Mammary epithelial cell (primary cell): ENCODE measurements at regions not wholly inside any gene's neighbourhood (a gene's known extent, or its start where the extent isn't known, plus 50 kb on each side); places are given as distances from the start of the nearest gene placed in this dataset.

Source experiments
- EZH2 ChIP-seq: IDR thresholded peaks from 2 replicates; pipeline ENCODE4 v1.6.1; 2012; ENCODE audit warnings: low read length, inconsistent platforms, borderline replicate concordance
- TF ChIP-seq, protein P1 (sequence below), 2 donors: IDR thresholded peaks in 1 of 2; conservative IDR thresholded peaks in 1 of 2; 2 replicates each; pipeline ENCODE4 v1.5.1; 2011 to 2012; ENCODE audit warnings: inconsistent platforms in 2 of 2, low read length in 2 of 2, mild to moderate bottlenecking in 2 of 2, control low read depth in 1 of 2, low read depth in 1 of 2; ENCODE audit not compliant: insufficient read depth in 1 of 2; ENCODE audit errors: extremely low read depth in 1 of 2

DNA sequence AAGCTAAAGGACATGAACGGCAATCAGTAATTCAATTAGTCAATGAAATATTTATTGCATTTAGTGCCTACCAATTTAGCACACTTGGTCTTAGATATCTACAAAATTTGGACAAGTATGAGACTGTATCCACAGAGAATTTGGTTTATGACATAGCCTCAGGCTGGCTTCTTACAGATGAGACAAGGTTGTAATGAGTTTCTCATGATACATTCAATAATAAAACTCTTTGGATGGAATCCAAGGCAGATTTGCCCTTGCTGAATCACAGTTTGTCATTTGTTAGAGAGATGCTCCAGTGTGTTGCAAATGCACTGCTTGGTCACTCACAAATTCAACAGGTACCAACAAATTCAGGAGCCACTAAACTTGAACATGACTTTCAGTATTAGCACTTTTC, 162.5 kb downstream of the GPR37 start:
- TF ChIP-seq, protein P1, sequence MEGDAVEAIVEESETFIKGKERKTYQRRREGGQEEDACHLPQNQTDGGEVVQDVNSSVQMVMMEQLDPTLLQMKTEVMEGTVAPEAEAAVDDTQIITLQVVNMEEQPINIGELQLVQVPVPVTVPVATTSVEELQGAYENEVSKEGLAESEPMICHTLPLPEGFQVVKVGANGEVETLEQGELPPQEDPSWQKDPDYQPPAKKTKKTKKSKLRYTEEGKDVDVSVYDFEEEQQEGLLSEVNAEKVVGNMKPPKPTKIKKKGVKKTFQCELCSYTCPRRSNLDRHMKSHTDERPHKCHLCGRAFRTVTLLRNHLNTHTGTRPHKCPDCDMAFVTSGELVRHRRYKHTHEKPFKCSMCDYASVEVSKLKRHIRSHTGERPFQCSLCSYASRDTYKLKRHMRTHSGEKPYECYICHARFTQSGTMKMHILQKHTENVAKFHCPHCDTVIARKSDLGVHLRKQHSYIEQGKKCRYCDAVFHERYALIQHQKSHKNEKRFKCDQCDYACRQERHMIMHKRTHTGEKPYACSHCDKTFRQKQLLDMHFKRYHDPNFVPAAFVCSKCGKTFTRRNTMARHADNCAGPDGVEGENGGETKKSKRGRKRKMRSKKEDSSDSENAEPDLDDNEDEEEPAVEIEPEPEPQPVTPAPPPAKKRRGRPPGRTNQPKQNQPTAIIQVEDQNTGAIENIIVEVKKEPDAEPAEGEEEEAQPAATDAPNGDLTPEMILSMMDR (conservative IDR thresholded peaks at IDR 0.05 in 1 of 2, IDR thresholded peaks at IDR 0.05 in 1 of 2; ENCODE audit: extremely low read depth in 1 of 2, insufficient read depth in 1 of 2, low read depth in 1 of 2, low read length in 2 of 2), result no peak
- no peak for TF ChIP-seq EZH2
